ENCODE measurements at regions not wholly inside any gene's neighbourhood (a gene's known extent, or its start where the extent isn't known, plus 50 kb on each side); places are given as distances from the start of the nearest gene placed in this dataset.

DNA sequence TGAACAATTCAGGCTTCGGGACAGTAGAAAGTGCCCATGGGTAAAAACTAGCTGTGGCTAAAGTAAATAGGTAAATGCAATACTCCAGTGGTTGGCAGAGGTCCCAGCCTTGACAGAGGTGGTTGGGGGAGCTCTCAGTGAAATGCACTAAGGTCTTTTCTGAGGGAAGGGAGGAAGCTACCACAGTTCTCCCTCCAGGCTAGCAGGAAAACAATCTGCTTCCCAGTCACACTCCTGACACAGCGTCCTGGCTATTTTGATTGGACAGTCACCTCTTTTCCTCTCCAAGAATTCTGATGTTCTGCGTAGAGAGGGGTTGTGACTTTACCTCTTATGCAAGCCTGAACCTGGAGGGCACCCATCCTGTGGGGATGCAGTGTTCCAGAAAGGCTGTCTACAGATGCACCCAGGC, 128.7 kb downstream of the CYSLTR2 start (continued):
- TF ChIP-seq YY1 (IDR thresholded peaks at IDR 0.05; ENCODE audit: low read depth, low read length) (no peak), HDAC2 (IDR thresholded peaks at IDR 0.05; ENCODE audit: borderline replicate concordance in 1 of 2, low read depth in 2 of 2, low read length in 2 of 2) (no peak), POLR2A (IDR thresholded peaks at IDR 0.05; ENCODE audit: control extremely low read depth in 1 of 2, low read depth in 2 of 2, low read length in 2 of 2) (no peak), BCL11A (IDR thresholded peaks at IDR 0.05; ENCODE audit: low read depth in 2 of 2, low read length in 2 of 2) (no peak), TCF12 (IDR thresholded peaks at IDR 0.05; ENCODE audit: low read depth, low read length) (no peak), KDM5A (IDR thresholded peaks at IDR 0.05; ENCODE audit: low read length) (no peak), KDM1A (IDR thresholded peaks at IDR 0.05; ENCODE audit: borderline replicate concordance, low read length) (no peak)
